ENCODE measurements at regions not wholly inside any gene's neighbourhood (a gene's known extent, or its start where the extent isn't known, plus 50 kb on each side); places are given as distances from the start of the nearest gene placed in this dataset.

DNA sequence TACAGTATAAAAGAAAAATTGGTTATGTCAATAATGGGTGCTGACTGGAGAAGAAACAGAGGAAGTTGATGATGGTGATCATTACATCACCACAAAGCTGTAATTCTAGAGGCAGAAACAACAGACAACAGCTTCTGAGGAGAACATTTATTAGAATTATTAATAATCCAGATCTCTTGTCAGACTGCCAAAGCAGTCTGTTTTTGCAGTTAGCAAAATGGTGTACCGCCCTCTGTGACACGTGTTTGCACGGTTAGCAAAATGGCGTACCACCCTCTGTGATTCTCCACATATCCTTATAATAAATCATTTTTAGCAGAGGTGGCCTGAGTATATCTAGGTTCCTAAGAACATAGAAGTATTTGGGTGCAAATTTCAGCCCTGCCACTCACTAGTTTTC is 154.0 kb upstream of the TENT5D start:
- TF ChIP-seq, protein P1, sequence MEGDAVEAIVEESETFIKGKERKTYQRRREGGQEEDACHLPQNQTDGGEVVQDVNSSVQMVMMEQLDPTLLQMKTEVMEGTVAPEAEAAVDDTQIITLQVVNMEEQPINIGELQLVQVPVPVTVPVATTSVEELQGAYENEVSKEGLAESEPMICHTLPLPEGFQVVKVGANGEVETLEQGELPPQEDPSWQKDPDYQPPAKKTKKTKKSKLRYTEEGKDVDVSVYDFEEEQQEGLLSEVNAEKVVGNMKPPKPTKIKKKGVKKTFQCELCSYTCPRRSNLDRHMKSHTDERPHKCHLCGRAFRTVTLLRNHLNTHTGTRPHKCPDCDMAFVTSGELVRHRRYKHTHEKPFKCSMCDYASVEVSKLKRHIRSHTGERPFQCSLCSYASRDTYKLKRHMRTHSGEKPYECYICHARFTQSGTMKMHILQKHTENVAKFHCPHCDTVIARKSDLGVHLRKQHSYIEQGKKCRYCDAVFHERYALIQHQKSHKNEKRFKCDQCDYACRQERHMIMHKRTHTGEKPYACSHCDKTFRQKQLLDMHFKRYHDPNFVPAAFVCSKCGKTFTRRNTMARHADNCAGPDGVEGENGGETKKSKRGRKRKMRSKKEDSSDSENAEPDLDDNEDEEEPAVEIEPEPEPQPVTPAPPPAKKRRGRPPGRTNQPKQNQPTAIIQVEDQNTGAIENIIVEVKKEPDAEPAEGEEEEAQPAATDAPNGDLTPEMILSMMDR (IDR thresholded peaks at IDR 0.05; ENCODE audit: unreplicated experiment): no peak
- ChIA-PET POLR2A (no interaction called here), CTCF (interaction anchor here (0.6 kb wide), 1 partner anchor 83 kb away, joined by 3 read pairs; no protein-coding TSS in a partner anchor)
- Mint-ChIP-seq H3K27me3 (ENCODE audit: insufficient read depth, unreplicated experiment) (no peaks in the 10 kb centered on the region), H3K4me3 (ENCODE audit: unreplicated experiment) (no peak overlapping the region), H3K9me3 (ENCODE audit: unreplicated experiment) (no peaks in the 10 kb centered on the region), H3K27ac (ENCODE audit: low read depth, unreplicated experiment) (no peak overlapping the region), H3K4me1 (ENCODE audit: insufficient read depth, unreplicated experiment) (no peaks in the 10 kb centered on the region), H3K36me3 (ENCODE audit: insufficient read depth, unreplicated experiment) (no peaks in the 10 kb centered on the region)
- no TSS peak for BruUV-seq (replicated peaks)
- intact Hi-C loops (cut with micrococcal nuclease): no loop called here
- no peak for DNase-seq (ENCODE audit: unreplicated experiment)

GRCh38 chrX:80266979-80267378 is 153.3 kb upstream of the TENT5D start:
- no TSS peak for BruUV-seq (replicated peaks)
- ChIA-PET POLR2A (no interaction called here), CTCF (no interaction called here)
- H3K4me3 Mint-ChIP-seq (ENCODE audit: unreplicated experiment): no peak overlapping the region
- no peaks in the 10 kb centered on the region for H3K9me3 Mint-ChIP-seq (ENCODE audit: unreplicated experiment)
- TF ChIP-seq, protein P1 (IDR thresholded peaks at IDR 0.05; ENCODE audit: unreplicated experiment): no peak
- H3K27me3 Mint-ChIP-seq (ENCODE audit: insufficient read depth, unreplicated experiment): no peaks in the 10 kb centered on the region
- no peaks in the 10 kb centered on the region for H3K4me1 Mint-ChIP-seq (ENCODE audit: insufficient read depth, unreplicated experiment)
- no peak for DNase-seq (ENCODE audit: unreplicated experiment)
- H3K36me3 Mint-ChIP-seq (ENCODE audit: insufficient read depth, unreplicated experiment): no peaks in the 10 kb centered on the region
- no peak overlapping the region for H3K27ac Mint-ChIP-seq (ENCODE audit: low read depth, unreplicated experiment)
- intact Hi-C loops (cut with micrococcal nuclease): no loop called here

DNA sequence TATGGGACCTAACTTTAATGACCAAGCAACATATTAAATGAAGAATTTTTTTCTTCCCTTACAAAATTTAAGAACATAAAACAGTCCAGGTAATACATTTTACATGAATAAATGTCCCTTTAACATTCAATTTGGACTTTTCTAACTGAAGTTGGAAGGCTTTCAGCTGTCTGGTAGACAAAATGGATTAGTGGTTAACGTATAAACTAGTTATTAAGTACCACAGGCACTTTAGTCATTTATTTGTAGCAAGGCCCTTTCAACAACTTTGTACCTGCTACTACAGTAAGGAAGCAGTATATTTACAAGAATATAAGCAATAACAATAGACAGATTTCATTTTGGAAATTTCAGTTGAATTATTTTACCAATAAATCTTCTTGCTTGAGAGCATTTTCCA is 152.5 kb upstream of the TENT5D start:
- Mint-ChIP-seq H3K27ac (ENCODE audit: low read depth, unreplicated experiment) (no peak overlapping the region), H3K36me3 (ENCODE audit: insufficient read depth, unreplicated experiment) (no peaks in the 10 kb centered on the region), H3K4me1 (ENCODE audit: insufficient read depth, unreplicated experiment) (no peaks in the 10 kb centered on the region), H3K9me3 (ENCODE audit: unreplicated experiment) (no peaks in the 10 kb centered on the region), H3K27me3 (ENCODE audit: insufficient read depth, unreplicated experiment) (no peaks in the 10 kb centered on the region), H3K4me3 (ENCODE audit: unreplicated experiment) (no peak overlapping the region)
- TF ChIP-seq, protein P1 (IDR thresholded peaks at IDR 0.05; ENCODE audit: unreplicated experiment): no peak
- no peak for DNase-seq (ENCODE audit: unreplicated experiment)
- BruUV-seq (replicated peaks): no TSS peak
- ChIA-PET POLR2A (no interaction called here), CTCF (interaction anchor here (0.9 kb wide), 1 partner anchor 17 kb away, joined by 3 read pairs; no protein-coding TSS in a partner anchor)
- intact Hi-C loops (cut with micrococcal nuclease): no loop called here

DNA sequence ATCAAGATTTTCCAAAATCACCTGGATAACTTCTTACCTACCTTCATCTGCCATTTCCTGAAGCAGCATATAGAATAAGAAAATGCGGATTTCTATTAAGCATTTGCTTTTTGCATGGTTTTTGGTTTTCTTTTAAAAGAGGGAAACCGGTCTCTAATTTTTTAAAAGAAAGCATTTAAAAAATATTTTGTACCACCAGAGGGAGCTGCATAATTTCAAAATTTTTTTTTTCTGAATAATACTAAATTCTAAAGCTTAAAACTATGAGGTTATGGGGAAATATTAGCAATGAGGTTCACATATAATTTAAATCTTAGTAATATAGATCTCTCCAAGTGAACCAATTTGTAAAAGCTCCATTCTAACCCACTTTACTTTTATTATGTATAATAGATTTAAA is 137.7 kb upstream of the TENT5D start:
- no TSS peak for BruUV-seq (replicated peaks)
- no peak overlapping the region for H3K27ac Mint-ChIP-seq (ENCODE audit: low read depth, unreplicated experiment)
- H3K36me3 Mint-ChIP-seq (ENCODE audit: insufficient read depth, unreplicated experiment): no peaks in the 10 kb centered on the region
- intact Hi-C loops (cut with micrococcal nuclease): loop anchor here (1.0 kb wide), 1 partner anchor 296 kb away; no protein-coding TSS in a partner anchor
- ChIA-PET POLR2A (no interaction called here), CTCF (interaction anchor here (1.0 to 1.1 kb wide), 4 partner anchors 287 to 364 kb away, joined by 3 to 5 read pairs (median 4); no protein-coding TSS in a partner anchor)
- no peaks in the 10 kb centered on the region for H3K27me3 Mint-ChIP-seq (ENCODE audit: insufficient read depth, unreplicated experiment)
- no peaks in the 10 kb centered on the region for H3K4me1 Mint-ChIP-seq (ENCODE audit: insufficient read depth, unreplicated experiment)
- H3K9me3 Mint-ChIP-seq (ENCODE audit: unreplicated experiment): no peaks in the 10 kb centered on the region
- TF ChIP-seq, protein P1 (IDR thresholded peaks at IDR 0.05; ENCODE audit: unreplicated experiment): peak; percentile 17
- DNase-seq (ENCODE audit: unreplicated experiment): no peak
- H3K4me3 Mint-ChIP-seq (ENCODE audit: unreplicated experiment): no peak overlapping the region

Data from MCF 10A (cell line).